Endothelial cell of umbilical vein (primary cell): ENCODE measurements at regions not wholly inside any gene's neighbourhood (a gene's known extent, or its start where the extent isn't known, plus 50 kb on each side); places are given as distances from the start of the nearest gene placed in this dataset.
A peak's percentile ranks its signal among the peaks of the same experiment; 100 is the strongest.

Source experiments
- BruUV-seq: library from RNA; stranded (reverse); fragments of 400-500 nt; replicated peaks from 2 replicates; lab custom pipeline; 2021; lab: Mats Ljungman, UMichigan
- CTCF ChIA-PET: fragments of 300-600, 350-600 bp; sonication (Branson Sonifier 250); formaldehyde crosslinking; loops from one replicate; lab custom pipeline; 2021; ENCODE audit warnings: antibody characterized with exemption, inconsistent platforms; lab: Charles Lee
- POLR2A ChIA-PET: fragments of 300-600, 350-600 bp; sonication (Branson Sonifier 250); formaldehyde crosslinking; loops from one replicate; lab custom pipeline; 2021; ENCODE audit warnings: antibody characterized with exemption, inconsistent platforms; lab: Charles Lee
- DNase-seq: peaks from one replicate; pipeline ENCODE4 v3.0.0-alpha.2; 2011; ENCODE audit warnings: low read depth, low spot score
- FAIRE-seq: peaks from 2 replicates; lab custom pipeline; 2011; peaks lifted over from hg19 to GRCh38; lab: Jason Lieb, UNC
- H2AFZ ChIP-seq: 2 replicates; pipeline ENCODE4 v1.6.0; 2012; ENCODE audit warnings: low read depth, low read length, control low read depth, inconsistent platforms
- H3K27ac ChIP-seq: 2 replicates; pipeline ENCODE4 v1.5.1; 2011; ENCODE audit warnings: low read depth, mild to moderate bottlenecking, control low read depth, low read length, moderate library complexity; ENCODE audit not compliant: insufficient read depth
- H3K27me3 ChIP-seq, 2 experiments: 2 replicates each; pipeline versions ENCODE4 v1.6.0 to v1.6.1; 2011; ENCODE audit warnings: low read length in 2 of 2, mixed read lengths in 1 of 2; ENCODE audit not compliant: control insufficient read depth in 2 of 2, insufficient read depth in 2 of 2
- H3K36me3 ChIP-seq, 2 experiments: 2 replicates in 1 of 2; 3 replicates in 1 of 2; pipeline ENCODE4 v1.5.1; 2011; ENCODE audit warnings: low read length in 2 of 2, mild to moderate bottlenecking in 1 of 2, moderate library complexity in 1 of 2; ENCODE audit not compliant: control insufficient read depth in 2 of 2, insufficient read depth in 2 of 2; ENCODE audit errors: extremely low read depth in 1 of 2
- H3K4me1 ChIP-seq: 3 replicates; pipeline ENCODE4 v1.5.1; 2011; ENCODE audit warnings: mild to moderate bottlenecking, low read length; ENCODE audit not compliant: control insufficient read depth, insufficient read depth; ENCODE audit errors: extremely low read depth
- H3K4me2 ChIP-seq: 2 replicates; pipeline ENCODE4 v1.6.1; 2011; ENCODE audit warnings: low read length, control low read depth, mixed read lengths; ENCODE audit not compliant: insufficient read depth
- H3K4me3 ChIP-seq, 3 experiments: fragments of 200-600 bp in 1 of 3; sonication (generic), shearing (Covaris generic) in 1 of 3; replicated peaks in 1 of 3; 2 replicates each; pipeline ENCODE4 v1.5.1; 2011 to 2016; ENCODE audit warnings: control low read depth in 3 of 3, low read length in 3 of 3, mild to moderate bottlenecking in 2 of 3, inconsistent platforms in 1 of 3, low read depth in 1 of 3, moderate library complexity in 1 of 3; ENCODE audit not compliant: insufficient read depth in 1 of 3
- H3K79me2 ChIP-seq: 2 replicates; pipeline ENCODE4 v1.6.0; 2012; ENCODE audit warnings: low read length, inconsistent platforms; ENCODE audit not compliant: control insufficient read depth, insufficient read depth
- H3K9ac ChIP-seq: replicated peaks from 2 replicates; pipeline ENCODE3; 2011; ENCODE audit warnings: low read length, control low read depth; ENCODE audit not compliant: insufficient read depth; ENCODE audit errors: extremely low read depth
- H3K9me1 ChIP-seq: replicated peaks from 3 replicates; pipeline ENCODE4 v1.6.0; 2011; ENCODE audit warnings: mild to moderate bottlenecking, low read length; ENCODE audit not compliant: control insufficient read depth, insufficient read depth; ENCODE audit errors: extremely low read depth
- H3K9me3 ChIP-seq: replicated peaks from 2 replicates; pipeline ENCODE4 v1.5.1; 2012; ENCODE audit warnings: low read length, inconsistent platforms; ENCODE audit not compliant: control insufficient read depth, insufficient read depth
- H4K20me1 ChIP-seq: replicated peaks from 2 replicates; pipeline ENCODE3; 2011; ENCODE audit warnings: mild to moderate bottlenecking, low read length; ENCODE audit not compliant: control insufficient read depth, insufficient read depth; ENCODE audit errors: extremely low read depth
- CTCF ChIP-seq, 2 donors: IDR thresholded peaks; 1 replicate in 1 of 2; 2 replicates in 1 of 2; pipeline ENCODE4 v1.5.1; 2011; ENCODE audit warnings: low read length in 2 of 2, mild to moderate bottlenecking in 2 of 2, moderate library complexity in 2 of 2, control low read depth in 1 of 2, inconsistent platforms in 1 of 2, low read depth in 1 of 2; ENCODE audit not compliant: insufficient read depth in 1 of 2; ENCODE audit errors: extremely low read depth in 1 of 2
- EZH2 ChIP-seq: IDR thresholded peaks from 2 replicates; pipeline ENCODE4 v1.6.1; 2012; ENCODE audit warnings: borderline replicate concordance, low read depth, mild to moderate bottlenecking, moderate library complexity, low read length, inconsistent platforms; ENCODE audit not compliant: severe bottlenecking
- FOS ChIP-seq: IDR thresholded peaks from 2 replicates; pipeline ENCODE4 v1.6.1; 2011; ENCODE audit warnings: mild to moderate bottlenecking, low read length, moderate library complexity, borderline replicate concordance; ENCODE audit not compliant: insufficient read depth
- GATA2 ChIP-seq: IDR thresholded peaks from 2 replicates; pipeline ENCODE4 v1.7.0; 2011; ENCODE audit warnings: low read depth, mild to moderate bottlenecking, moderate library complexity, mixed read lengths, low read length; ENCODE audit not compliant: insufficient read length, insufficient read depth
- JUN ChIP-seq: IDR thresholded peaks from 2 replicates; pipeline ENCODE4 v1.6.1; 2011; ENCODE audit warnings: borderline replicate concordance, low read depth; ENCODE audit not compliant: insufficient read length, insufficient read depth
- MAX ChIP-seq: IDR thresholded peaks from 2 replicates; pipeline ENCODE4 v1.6.1; 2011; ENCODE audit not compliant: insufficient read depth, insufficient read length
- MYC ChIP-seq: IDR thresholded peaks from one replicate; pipeline ENCODE4 v1.6.1; 2011; ENCODE audit warnings: mild to moderate bottlenecking, low read depth, low read length
- POLR2A ChIP-seq: IDR thresholded peaks from 2 replicates; pipeline ENCODE4 v1.6.1; 2012; ENCODE audit warnings: low read depth, mild to moderate bottlenecking, control low read depth, low read length
- POLR2AphosphoS5 ChIP-seq: IDR thresholded peaks from 2 replicates; pipeline ENCODE4 v1.6.1; 2012; ENCODE audit warnings: low read depth, mild to moderate bottlenecking, control low read depth, low read length, moderate library complexity; ENCODE audit not compliant: insufficient read depth
- dilution Hi-C: fragments of 300-500 bp; cut with MboI; formaldehyde crosslinking; loops from one replicate; pipeline ENCODE4 v1.15.0; 2019; ENCODE audit warnings: low sequenced_read_pairs; ENCODE audit not compliant: extremely low pct_ligation_motif_present
- intact Hi-C: fragments of 100-400 bp; cut with micrococcal nuclease; formaldehyde crosslinking; loops from one replicate; pipeline ENCODE4 v1.10.0; 2022

GRCh38 chr4:130203571-130203970 lies 1107.6 kb downstream of the C4orf33 start:
- no peaks in the 10 kb centered on the region for H3K9me3 ChIP-seq
- no peak for DNase-seq
- H3K4me1 ChIP-seq, result no peaks in the 10 kb centered on the region
- intact Hi-C loops (no loop called here), dilution Hi-C loops (no loop called here)
- FAIRE-seq, result no peak
- TF ChIP-seq GATA2 (no peak), POLR2A (no peak), POLR2AphosphoS5 (no peak), MYC (no peak), JUN (no peak), FOS (no peak), CTCF (IDR thresholded peaks at IDR 0.05; ENCODE audit: extremely low read depth in 1 of 2, insufficient read depth in 1 of 2, low read depth in 1 of 2, low read length in 2 of 2) (no peak)
- H3K36me3 ChIP-seq, result no peaks in the 10 kb centered on the region
- H3K27me3 ChIP-seq, result no peaks in the 10 kb centered on the region
- no peaks in the 10 kb centered on the region for H3K9me1 ChIP-seq
- no peak overlapping the region for H2AFZ ChIP-seq
- no peaks in the 10 kb centered on the region for H3K79me2 ChIP-seq
- no peak overlapping the region for H3K4me3 ChIP-seq
- BruUV-seq, result no TSS peak
- ChIA-PET POLR2A (no interaction called here), CTCF (no interaction called here)
- no peak overlapping the region for H3K9ac ChIP-seq
- no peak overlapping the region for H3K27ac ChIP-seq
- no peaks in the 10 kb centered on the region for H4K20me1 ChIP-seq
- no peak overlapping the region for H3K4me2 ChIP-seq

- dilution Hi-C loops, result no loop called here
- no peak overlapping the region for H3K27ac ChIP-seq
Observed at GRCh38 chr4:130210864-130211263, 1114.9 kb downstream of the C4orf33 start.

More at GRCh38 chr4:130210864-130211263, 1114.9 kb downstream of the C4orf33 start:
- CTCF ChIA-PET, result no interaction called here
- POLR2A ChIA-PET, result no interaction called here
- Histone ChIP-seq H3K36me3 (no peaks in the 10 kb centered on the region), H2AFZ (no peak overlapping the region), H4K20me1 (no peaks in the 10 kb centered on the region), H3K9me1 (no peaks in the 10 kb centered on the region), H3K79me2 (no peaks in the 10 kb centered on the region), H3K9me3 (no peaks in the 10 kb centered on the region), H3K4me3 (no peak overlapping the region), H3K27me3 (no peaks in the 10 kb centered on the region), H3K4me2 (no peak overlapping the region), H3K9ac (no peak overlapping the region), H3K4me1 (no peaks in the 10 kb centered on the region)
- intact Hi-C loops, result no loop called here
- peak; percentile 56 for DNase-seq
- FAIRE-seq, result no peak
- no peak for TF ChIP-seq GATA2
- no peak for TF ChIP-seq MAX
- no peak for TF ChIP-seq JUN
- TF ChIP-seq EZH2, result no peak
- BruUV-seq, result no TSS peak
